ENCODE measurements at regions not wholly inside any gene's neighbourhood (a gene's known extent, or its start where the extent isn't known, plus 50 kb on each side); places are given as distances from the start of the nearest gene placed in this dataset.
"Not testable (repeated sequence)": the region's sequence is repeated elsewhere in the genome, so short reads cannot be mapped to it uniquely, and the experiment has no call there.

DNA sequence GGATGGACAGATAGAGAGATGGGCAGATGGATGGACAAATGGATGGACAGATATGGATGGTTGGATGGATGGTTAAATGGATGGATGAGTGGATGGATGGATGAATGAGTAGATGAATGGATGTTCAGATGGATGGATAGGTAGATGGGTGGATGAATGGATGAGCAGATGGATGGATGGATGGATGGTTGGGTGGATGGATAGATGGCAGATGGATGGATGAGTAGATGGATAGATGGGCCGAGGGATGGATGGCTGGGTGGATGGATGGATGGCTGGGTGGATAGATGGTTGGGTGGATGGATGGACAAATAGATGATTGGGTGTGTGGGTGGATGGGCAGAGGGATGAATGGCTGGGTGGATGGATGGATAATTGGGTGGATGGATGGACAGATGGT lies 98.9 kb upstream of the OTOS start:
- H3K4me3 Mint-ChIP-seq, result no peak overlapping the region
- H3K27me3 Mint-ChIP-seq, result peaks cover 12% of the 10 kb centered on the region
- no peak overlapping the region for H3K27ac Mint-ChIP-seq
- H3K4me1 Mint-ChIP-seq, result no peaks in the 10 kb centered on the region
- no peak for ATAC-seq
- peaks cover 7% of the 10 kb centered on the region for H3K9me3 Mint-ChIP-seq
- H3K36me3 Mint-ChIP-seq, result no peaks in the 10 kb centered on the region

DNA sequence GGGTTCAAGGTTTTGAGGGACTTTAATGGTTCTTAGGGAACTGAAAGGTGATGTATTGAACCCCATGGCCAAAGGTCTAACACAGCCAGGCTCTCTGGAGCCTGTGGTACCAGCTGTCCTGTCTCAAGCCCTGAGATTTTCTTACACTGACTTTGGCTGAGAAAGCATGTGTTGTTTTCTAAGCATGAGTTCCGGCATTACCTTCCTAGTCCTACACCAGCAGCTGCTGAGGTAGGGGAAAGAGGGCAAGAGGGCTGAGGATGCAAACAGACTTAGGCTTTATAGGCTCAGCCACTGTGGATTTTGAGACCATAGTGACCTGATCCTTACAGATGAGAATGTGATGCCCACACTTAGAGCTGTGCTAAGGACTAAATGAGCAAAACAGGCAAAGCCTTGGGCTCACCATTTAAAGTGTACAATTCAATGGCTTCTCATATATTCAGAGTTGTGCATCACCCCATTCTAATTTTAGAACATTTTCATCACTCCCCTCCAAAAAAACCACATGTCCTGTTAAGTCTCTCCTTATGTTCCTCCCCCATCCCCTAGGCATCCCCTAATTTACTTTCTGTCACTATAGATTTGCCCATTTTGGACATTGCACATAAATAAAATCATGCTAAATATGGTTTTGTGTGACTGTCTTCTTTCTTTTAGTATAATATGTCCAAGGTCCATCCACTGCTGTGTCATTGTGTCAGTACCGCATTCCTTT lies 99.7 kb upstream of the OTOS start:
- Mint-ChIP-seq H3K9me3 (peaks cover 7% of the 10 kb centered on the region), H3K36me3 (no peaks in the 10 kb centered on the region), H3K27ac (no peak overlapping the region), H3K4me1 (no peaks in the 10 kb centered on the region), H3K4me3 (no peak overlapping the region), H3K27me3 (peaks cover 18% of the 10 kb centered on the region)
- ATAC-seq, result no peak

DNA sequence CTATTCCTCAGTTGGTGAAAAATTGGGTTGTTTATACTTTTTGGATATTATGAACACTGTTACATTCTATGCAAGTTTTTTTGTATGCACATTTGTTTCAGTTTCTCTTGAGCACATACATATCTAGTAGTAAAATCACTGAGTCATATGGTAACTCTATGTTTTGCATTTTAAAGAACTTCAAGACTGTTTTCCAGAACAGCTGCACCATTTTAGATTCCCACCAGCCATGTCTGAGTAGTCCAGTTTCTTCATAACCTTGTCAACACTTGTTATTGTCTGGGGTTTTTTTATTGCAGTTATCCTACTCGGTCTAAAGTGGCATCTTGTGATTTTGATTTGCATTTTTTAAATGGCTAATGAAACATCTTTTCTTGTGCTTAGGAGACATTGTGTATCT lies 100.3 kb upstream of the OTOS start:
- peaks cover 7% of the 10 kb centered on the region for H3K9me3 Mint-ChIP-seq
- no peak for ATAC-seq
- no peak overlapping the region for H3K27ac Mint-ChIP-seq
- H3K27me3 Mint-ChIP-seq, result peaks cover 19% of the 10 kb centered on the region
- no peak overlapping the region for H3K4me3 Mint-ChIP-seq
- no peaks in the 10 kb centered on the region for H3K36me3 Mint-ChIP-seq
- H3K4me1 Mint-ChIP-seq, result no peaks in the 10 kb centered on the region

DNA sequence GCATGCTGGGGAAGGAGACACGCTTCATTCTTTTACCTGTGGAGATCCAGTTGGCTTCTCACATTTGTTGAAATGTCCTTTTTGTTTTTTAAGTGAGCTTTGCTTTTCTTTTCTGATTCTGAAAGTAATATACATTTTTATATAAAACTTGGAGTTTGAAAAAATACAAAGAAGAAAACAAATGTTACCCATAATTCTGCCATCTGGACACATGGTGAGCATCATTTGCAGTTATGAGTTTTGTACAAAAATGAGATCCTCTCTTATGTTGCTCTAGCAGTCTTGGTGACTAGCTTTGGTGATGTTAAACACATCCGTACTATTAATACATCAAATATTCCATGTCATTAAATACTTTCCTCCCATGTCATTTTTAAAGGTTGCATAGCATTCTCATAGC lies 101.1 kb upstream of the OTOS start:
- Mint-ChIP-seq H3K4me3 (no peak overlapping the region), H3K27ac (no peak overlapping the region), H3K27me3 (peaks cover 27% of the 10 kb centered on the region), H3K9me3 (peaks cover 7% of the 10 kb centered on the region), H3K4me1 (no peaks in the 10 kb centered on the region), H3K36me3 (no peaks in the 10 kb centered on the region)
- no peak for ATAC-seq

DNA sequence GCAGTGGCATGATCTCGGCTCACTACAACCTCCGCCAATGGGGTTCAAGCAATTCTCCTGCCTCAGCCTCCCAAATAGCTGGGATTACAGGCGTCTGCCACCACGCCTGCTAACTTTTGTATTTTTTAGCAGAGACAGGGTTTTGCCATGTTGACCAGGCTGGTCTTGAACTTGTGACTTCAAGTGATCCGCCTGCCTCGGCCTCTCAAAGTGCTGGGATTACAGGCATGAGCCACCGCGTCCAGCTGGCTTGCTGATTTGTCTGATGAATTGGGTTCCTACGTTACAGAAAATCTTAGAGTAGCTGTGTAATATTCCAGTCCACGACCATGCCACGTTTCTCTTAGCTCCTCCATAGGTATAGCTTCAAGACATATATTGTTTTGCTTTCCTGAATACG lies 102.6 kb upstream of the OTOS start:
- not testable (repeated sequence) for H3K4me1 Mint-ChIP-seq, H3K4me3 Mint-ChIP-seq, H3K9me3 Mint-ChIP-seq, H3K27ac Mint-ChIP-seq, ATAC-seq, H3K36me3 Mint-ChIP-seq
- H3K27me3 Mint-ChIP-seq, result peaks cover 29% of the 10 kb centered on the region

DNA sequence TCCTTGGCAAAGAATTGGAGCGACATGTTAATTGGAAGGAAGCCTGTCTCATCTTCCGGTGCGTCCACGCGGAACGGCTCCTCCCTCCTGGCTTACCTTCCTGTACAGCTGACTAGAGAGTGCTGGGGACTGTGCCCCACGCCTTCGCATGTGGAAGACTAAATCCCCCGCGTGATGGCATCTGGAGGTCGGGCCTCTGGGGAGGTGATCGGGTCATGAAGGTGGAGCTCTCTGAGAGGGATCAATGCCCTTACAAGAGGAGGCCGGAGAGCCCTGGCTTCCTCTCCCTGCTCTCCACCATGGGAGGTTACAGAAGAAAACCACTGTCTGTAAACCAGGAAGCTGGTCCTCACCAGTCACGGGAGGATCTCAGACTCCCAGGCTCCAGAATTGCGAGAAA lies 104.1 kb upstream of the OTOS start:
- Mint-ChIP-seq H3K4me3 (no peak overlapping the region), H3K27me3 (peaks cover 29% of the 10 kb centered on the region), H3K4me1 (no peaks in the 10 kb centered on the region), H3K9me3 (peaks cover 2% of the 10 kb centered on the region), H3K36me3 (no peaks in the 10 kb centered on the region), H3K27ac (no peak overlapping the region)
- ATAC-seq, result no peak

DNA sequence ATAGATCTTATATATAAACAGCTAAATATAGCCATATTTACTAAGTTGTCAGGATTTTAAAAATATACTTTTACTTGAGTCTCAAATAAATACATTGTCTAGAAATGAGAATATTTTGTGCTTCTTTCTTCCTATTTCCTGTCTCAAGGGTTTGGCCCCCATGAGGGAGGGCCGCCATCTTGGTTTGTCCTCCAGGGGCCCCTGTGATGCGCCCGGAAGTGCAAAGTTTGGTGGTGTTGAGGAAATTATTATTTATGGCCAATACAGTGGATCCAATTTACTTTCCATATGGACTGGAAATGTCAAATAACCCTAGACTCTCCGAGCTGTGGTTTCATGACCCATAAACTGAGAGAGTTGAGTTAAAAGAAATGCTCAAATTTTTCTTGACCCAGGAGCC lies 104.7 kb upstream of the OTOS start:
- peaks cover 2% of the 10 kb centered on the region for H3K9me3 Mint-ChIP-seq

DNA sequence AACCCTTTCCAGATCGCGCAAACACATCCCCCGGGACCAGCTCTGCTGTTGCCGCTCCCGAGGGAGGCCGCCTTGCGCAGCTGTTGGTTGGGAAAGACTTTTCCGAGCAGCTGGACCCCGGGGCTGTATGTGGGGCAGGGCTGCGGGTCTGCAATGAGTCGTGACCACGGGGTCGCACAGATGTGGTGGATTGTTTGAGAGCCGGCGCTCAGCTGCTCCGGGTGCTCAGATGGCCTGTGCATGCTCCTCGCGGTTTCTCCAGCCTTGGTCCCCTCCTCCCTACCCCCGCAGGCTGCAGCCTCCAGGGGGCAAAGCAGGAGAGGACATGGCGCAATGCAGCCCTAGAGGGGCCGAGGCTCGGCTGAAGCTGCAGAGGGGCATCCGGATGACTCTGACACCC lies 105.2 kb upstream of the OTOS start:
- ATAC-seq, result no peak
- Mint-ChIP-seq H3K36me3 (no peaks in the 10 kb centered on the region), H3K27me3 (peaks cover 39% of the 10 kb centered on the region), H3K4me3 (no peak overlapping the region), H3K9me3 (no peaks in the 10 kb centered on the region), H3K4me1 (no peaks in the 10 kb centered on the region), H3K27ac (no peak overlapping the region)

More for the DNA sequence above, 104.7 kb upstream of the OTOS start:
- Mint-ChIP-seq H3K36me3 (no peaks in the 10 kb centered on the region), H3K27ac (no peak overlapping the region), H3K4me3 (no peak overlapping the region), H3K27me3 (peaks cover 34% of the 10 kb centered on the region), H3K4me1 (no peaks in the 10 kb centered on the region)
- no peak for ATAC-seq

DNA sequence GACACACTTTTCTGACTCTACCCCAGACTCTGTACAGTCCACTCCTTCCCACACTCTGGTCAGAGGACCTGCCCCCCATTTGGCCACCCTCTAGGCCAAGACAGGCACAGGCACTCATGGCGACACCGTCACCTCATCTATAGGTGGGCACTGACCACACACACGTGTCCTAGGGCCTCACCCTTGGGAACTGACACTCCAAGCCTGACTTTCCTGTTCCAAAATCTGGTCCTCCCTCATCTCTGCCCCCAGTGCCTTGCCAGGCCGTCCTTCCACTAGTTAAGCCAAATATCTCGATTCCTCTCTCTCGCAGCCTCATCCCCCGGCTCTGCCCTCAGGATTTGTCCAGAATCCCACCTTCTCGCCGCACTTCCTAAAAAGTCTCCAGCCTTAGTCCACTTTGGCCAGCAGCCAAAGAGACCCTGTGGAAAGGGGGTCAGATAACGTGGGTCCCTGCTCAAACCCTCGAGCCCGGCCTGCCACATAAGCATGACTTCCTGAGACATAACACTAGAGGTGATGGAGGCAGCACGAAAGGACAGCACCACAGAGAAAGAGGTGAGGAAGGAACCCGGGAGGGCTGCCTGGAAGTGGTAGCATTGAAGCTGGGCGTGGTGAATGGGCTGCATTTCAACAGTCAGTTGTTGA lies 105.8 kb upstream of the OTOS start:
- H3K4me3 Mint-ChIP-seq, result no peak overlapping the region
- no peaks in the 10 kb centered on the region for H3K9me3 Mint-ChIP-seq
- no peaks in the 10 kb centered on the region for H3K4me1 Mint-ChIP-seq
- H3K36me3 Mint-ChIP-seq, result no peaks in the 10 kb centered on the region
- ATAC-seq, result no peak
- H3K27ac Mint-ChIP-seq, result no peak overlapping the region
- peaks cover 39% of the 10 kb centered on the region for H3K27me3 Mint-ChIP-seq

DNA sequence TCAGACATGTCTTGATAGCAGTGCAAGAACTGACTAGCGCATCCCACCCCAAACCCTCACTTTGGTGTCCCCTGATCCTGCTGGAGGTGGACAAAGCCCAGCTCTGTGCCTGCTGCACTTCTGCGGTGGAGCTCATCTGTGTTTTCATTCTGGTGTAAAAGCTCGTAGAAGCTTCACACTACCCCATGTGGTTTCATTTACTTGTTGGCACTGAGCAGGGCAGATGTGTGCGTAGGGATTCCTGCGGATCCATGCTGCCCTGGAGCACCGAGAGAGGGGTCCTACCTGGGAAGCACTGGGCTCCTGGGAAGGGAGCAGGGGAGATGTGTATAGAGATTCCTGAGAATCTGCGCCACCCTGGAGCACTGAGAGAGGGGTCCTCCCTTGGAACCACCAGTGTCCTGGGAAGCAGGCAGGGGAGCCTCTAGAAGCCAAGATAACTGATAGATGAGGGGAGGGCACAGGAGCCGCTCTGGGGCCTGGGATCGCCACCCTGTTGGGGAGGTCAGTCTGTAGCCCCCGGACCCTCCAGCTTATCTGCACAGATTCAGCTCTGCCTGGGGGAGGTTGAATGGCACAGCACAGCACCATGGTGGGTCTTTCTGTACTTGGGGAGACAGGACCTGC lies 106.9 kb upstream of the OTOS start:
- H3K27me3 Mint-ChIP-seq, result peaks cover 39% of the 10 kb centered on the region
- H3K4me1 Mint-ChIP-seq, result no peaks in the 10 kb centered on the region
- no peak overlapping the region for H3K4me3 Mint-ChIP-seq
- no peaks in the 10 kb centered on the region for H3K9me3 Mint-ChIP-seq
- ATAC-seq, result no peak
- H3K36me3 Mint-ChIP-seq, result no peaks in the 10 kb centered on the region
- no peak overlapping the region for H3K27ac Mint-ChIP-seq

DNA sequence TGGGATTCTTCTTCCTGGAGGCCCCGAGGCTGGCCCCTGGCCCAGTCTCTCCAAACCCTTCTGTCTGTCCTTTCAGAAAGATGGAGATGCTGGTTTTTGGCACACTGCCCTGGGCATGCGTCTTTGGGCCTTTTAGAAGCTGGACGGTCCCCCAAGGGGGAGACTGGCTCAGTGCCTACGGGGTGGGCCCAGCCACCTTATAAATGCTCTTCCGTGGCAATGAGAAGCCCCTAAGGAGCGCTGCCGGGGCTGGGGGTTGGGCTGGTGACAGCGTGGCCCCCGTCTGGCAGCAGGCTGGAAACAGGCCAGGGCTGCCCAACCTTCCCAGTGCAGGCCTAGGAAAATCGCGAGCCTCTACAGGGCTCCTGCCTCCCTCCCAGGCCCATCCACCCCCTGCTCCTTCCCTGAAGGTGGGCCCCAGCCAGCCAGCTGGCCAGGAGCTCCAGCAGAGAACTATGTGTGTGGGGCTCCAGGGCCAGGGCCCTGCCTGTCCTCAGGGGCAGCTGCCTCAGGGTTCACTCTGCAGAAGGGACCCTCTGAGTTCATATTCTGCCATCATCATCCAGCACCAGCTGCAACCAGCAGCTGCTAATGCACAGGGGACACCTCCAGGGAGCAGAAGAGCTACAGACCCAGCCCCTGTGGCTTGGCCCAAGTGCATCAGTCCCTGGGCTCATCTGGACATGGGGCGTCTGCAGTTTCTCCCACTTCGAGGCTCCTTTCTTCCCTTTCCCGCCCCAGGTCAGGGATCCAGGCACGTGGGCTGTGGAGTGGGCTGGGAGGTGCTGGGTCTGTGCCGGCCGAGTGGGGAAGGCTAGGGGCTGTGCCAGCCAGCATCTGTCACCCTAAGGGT lies 107.6 kb upstream of the OTOS start:
- Mint-ChIP-seq H3K9me3 (no peaks in the 10 kb centered on the region), H3K27ac (no peak overlapping the region), H3K36me3 (no peaks in the 10 kb centered on the region), H3K4me1 (no peaks in the 10 kb centered on the region), H3K27me3 (peaks cover 39% of the 10 kb centered on the region), H3K4me3 (no peak overlapping the region)
- ATAC-seq, result no peak

DNA sequence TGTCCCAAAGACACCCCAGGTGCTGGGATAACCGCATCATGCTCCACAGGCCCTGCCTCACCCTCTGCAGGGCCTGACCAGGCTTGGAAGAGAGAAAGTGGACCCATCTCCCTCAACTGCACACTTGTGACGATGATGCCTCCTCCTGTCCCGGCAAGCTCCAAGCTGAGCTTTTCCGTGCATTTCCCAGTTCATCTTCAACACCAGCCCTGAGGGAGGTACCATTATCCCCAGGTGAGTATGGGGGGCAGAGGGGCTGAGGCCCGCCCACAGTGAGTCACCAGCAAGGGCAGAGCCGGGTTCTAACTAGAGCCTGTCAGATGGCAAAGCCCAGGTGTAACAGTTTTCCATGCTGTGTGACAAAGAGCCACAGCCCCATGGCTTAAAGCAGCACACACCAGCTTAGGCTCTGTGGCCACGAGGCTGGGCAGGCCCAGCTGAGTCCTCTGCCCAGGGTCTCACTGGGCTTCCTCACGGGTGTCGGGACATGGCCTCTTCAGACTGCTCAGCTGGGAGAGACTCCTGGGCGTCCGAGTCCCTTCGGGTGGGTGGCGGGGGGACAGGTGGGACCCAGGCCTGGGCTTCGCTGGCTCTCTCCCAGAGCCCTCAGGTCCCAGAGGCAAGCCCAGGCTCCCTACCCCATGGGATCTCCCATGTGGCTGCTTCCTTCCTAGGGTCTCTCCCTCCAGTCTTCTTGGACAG lies 108.4 kb upstream of the OTOS start:
- no peaks in the 10 kb centered on the region for H3K4me1 Mint-ChIP-seq
- H3K9me3 Mint-ChIP-seq, result no peaks in the 10 kb centered on the region
- H3K27ac Mint-ChIP-seq, result no peak overlapping the region
- no peaks in the 10 kb centered on the region for H3K36me3 Mint-ChIP-seq
- ATAC-seq, result no peak
- no peak overlapping the region for H3K4me3 Mint-ChIP-seq
- peaks cover 39% of the 10 kb centered on the region for H3K27me3 Mint-ChIP-seq

DNA sequence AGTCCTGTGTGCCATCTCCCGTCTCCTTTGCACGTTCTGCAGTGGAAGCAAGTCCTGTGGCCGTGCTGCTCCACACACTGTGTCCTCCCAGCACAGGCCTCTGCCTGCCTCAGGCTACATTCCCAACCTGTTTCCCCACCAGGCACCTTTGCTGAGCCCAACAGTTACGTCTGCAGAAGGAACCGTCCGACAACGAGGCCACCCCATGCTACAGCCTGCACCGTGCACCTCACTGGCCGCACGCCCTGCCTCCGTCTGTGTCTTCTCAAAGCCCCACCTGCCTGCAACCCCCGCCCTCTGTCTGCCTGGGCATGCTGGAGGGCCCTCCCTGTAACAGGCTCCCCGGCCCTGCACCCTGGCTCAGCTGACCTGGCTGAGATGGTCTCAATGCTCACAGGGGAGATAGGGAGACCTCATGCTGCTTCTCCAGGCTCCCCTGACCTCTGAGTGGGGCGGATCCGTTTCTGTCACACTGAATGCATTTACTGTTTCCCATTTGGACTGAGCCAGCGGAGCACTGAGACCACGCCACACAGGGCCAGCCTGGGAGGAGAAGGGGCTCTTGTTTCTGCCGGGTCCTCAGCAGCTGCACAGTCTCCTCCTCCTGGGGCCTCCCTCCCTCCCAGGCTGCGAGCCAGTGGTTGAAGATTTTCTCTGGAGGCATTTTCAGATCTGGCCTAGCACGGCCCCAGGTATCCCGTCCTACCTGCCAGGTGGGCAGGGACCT lies 109.1 kb upstream of the OTOS start:
- Mint-ChIP-seq H3K27me3 (peaks cover 40% of the 10 kb centered on the region), H3K4me1 (no peaks in the 10 kb centered on the region), H3K27ac (no peak overlapping the region), H3K36me3 (no peaks in the 10 kb centered on the region), H3K4me3 (no peak overlapping the region), H3K9me3 (no peaks in the 10 kb centered on the region)
- ATAC-seq, result no peak

DNA sequence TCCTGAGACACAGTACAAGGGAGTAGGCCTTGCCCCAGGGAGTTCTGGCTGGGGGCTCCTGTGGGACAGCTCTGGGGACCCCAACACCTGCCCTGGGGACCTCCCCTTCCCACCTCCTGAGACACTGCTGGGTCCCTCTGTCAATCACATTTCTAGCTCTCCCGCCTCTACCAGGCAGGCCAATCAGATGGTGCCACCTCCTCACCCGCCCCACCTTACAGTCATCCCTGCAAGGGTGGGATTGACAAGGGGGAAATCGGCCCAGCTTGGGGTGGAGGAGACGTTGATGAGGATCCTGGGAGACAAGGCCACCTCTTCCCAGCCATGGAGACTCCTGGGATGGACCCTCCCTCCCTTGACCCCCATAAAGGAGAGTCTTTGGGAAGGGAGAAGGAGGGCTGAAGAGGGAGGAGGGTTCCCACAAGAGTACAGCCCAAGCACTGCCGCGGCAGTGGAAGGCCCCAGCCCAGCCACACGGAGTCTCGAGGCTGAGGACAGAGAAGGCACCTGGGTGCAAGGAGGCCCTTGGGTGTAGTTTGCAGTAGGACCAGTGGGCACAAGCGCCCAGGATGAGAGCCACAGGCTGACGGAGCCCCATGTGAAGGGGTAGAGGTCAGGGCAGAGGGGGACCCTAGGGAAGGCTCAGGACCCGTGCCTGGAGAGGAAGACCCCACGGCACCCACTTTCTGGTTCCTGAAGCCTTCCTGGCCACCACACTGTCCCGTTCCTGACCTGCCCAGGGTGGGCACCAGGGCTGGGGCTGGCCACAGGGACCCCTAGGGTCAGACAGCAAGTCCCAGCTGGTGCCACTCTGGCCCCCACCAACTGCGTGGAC lies 109.9 kb upstream of the OTOS start:
- no peaks in the 10 kb centered on the region for H3K36me3 Mint-ChIP-seq
- no peak overlapping the region for H3K27ac Mint-ChIP-seq
- H3K27me3 Mint-ChIP-seq, result peaks cover 44% of the 10 kb centered on the region
- no peaks in the 10 kb centered on the region for H3K4me1 Mint-ChIP-seq
- no peaks in the 10 kb centered on the region for H3K9me3 Mint-ChIP-seq
- no peak for ATAC-seq
- H3K4me3 Mint-ChIP-seq, result no peak overlapping the region

All from stimulated activated memory B cell treated with anti-CD40 and anti-IgM and Interleukin-4, amounts not matched to agents 10 μg/mL and 1 μg/mL and 100 μg/mL, for 72 hours (primary cell).